OCI-LY7 (cell line): ENCODE measurements at regions not wholly inside any gene's neighbourhood (a gene's known extent, or its start where the extent isn't known, plus 50 kb on each side); places are given as distances from the start of the nearest gene placed in this dataset.
A peak's percentile ranks its signal among the peaks of the same experiment; 100 is the strongest.

Source experiments
- BruUV-seq: library from RNA; stranded (reverse); fragments of 400-500 nt; replicated peaks from 2 replicates; lab custom pipeline; 2021; lab: Mats Ljungman, UMichigan
- CTCF ChIA-PET: fragments of 300-600 bp; sonication (Branson Sonifier 250); formaldehyde crosslinking; loops from one replicate; lab custom pipeline; 2022; ENCODE audit warnings: antibody characterized with exemption; ENCODE audit not compliant: unreplicated experiment; lab: Charles Lee
- POLR2A ChIA-PET: fragments of 300-600 bp; sonication (Branson Sonifier 250); formaldehyde crosslinking; loops from one replicate; lab custom pipeline; 2022; ENCODE audit warnings: antibody characterized with exemption; lab: Charles Lee
- DNase-seq: peaks from one replicate; pipeline ENCODE4 v3.0.0-alpha.2; 2015; ENCODE audit warnings: low spot score
- H2AFZ ChIP-seq: fragments of 200-600 bp; sonication (generic), shearing (Covaris generic); 2 replicates; pipeline ENCODE4 v1.6.1; 2014; ENCODE audit warnings: mild to moderate bottlenecking, antibody characterized with exemption, low read length, moderate library complexity
- H3K27ac ChIP-seq: fragments of 200-600 bp; sonication (generic); 2 replicates; pipeline ENCODE4 v1.5.1; 2014; ENCODE audit warnings: mixed run types, low read depth, mild to moderate bottlenecking, moderate library complexity, low read length, inconsistent platforms; ENCODE audit not compliant: poor library complexity, severe bottlenecking
- H3K36me3 ChIP-seq: fragments of 200-600 bp; sonication (generic); 2 replicates; pipeline ENCODE4 v1.6.1; 2014; ENCODE audit warnings: mild to moderate bottlenecking, antibody characterized with exemption, low read length, moderate library complexity, mixed read lengths; ENCODE audit not compliant: insufficient read depth
- H3K4me1 ChIP-seq: fragments of 200-600 bp; sonication (generic); 2 replicates; pipeline ENCODE4 v1.5.1; 2014; ENCODE audit warnings: mild to moderate bottlenecking, low read length; ENCODE audit not compliant: insufficient read depth, poor library complexity, severe bottlenecking
- H3K4me2 ChIP-seq: fragments of 200-600 bp; sonication (generic); 2 replicates; pipeline ENCODE4 v1.6.1; 2014; ENCODE audit warnings: mild to moderate bottlenecking, low read length
- H3K4me3 ChIP-seq: fragments of 200-600 bp; sonication (generic); 2 replicates; pipeline ENCODE4 v1.5.1; 2014; ENCODE audit warnings: mild to moderate bottlenecking, low read depth, low read length; ENCODE audit not compliant: poor library complexity, severe bottlenecking
- H3K79me2 ChIP-seq: fragments of 200-600 bp; sonication (generic); 2 replicates; pipeline ENCODE4 v1.6.1; 2016; ENCODE audit warnings: low read depth, mild to moderate bottlenecking, low read length, moderate library complexity, mixed read lengths; ENCODE audit not compliant: insufficient read depth
- H3K9me2 ChIP-seq: fragments of 200-600 bp; sonication (generic); 2 replicates; pipeline ENCODE4 v1.6.1; 2016; ENCODE audit warnings: mild to moderate bottlenecking, low read length, mixed read lengths; ENCODE audit not compliant: insufficient read depth
- H3K9me3 ChIP-seq: fragments of 200-600 bp; sonication (generic); 2 replicates; pipeline ENCODE4 v1.6.1; 2014; ENCODE audit warnings: mild to moderate bottlenecking, mixed run types, low read length, mixed read lengths
- H4K20me1 ChIP-seq: fragments of 200-600 bp; sonication (generic); 2 replicates; pipeline ENCODE4 v1.6.1; 2014; ENCODE audit warnings: mild to moderate bottlenecking, antibody characterized with exemption, low read length, moderate library complexity, mixed read lengths; ENCODE audit not compliant: insufficient read depth
- EZH2phosphoT487 ChIP-seq: fragments of 200-600 bp; sonication (generic); IDR thresholded peaks from 2 replicates; pipeline ENCODE4 v1.6.1; 2018; ENCODE audit warnings: low read depth, borderline replicate concordance, mild to moderate bottlenecking, mixed run types, antibody characterized with exemption, low read length, moderate library complexity, mixed read lengths
- intact Hi-C: fragments of 100-400 bp; cut with micrococcal nuclease; formaldehyde crosslinking; loops from one replicate; pipeline ENCODE4 v1.10.0; 2022; ENCODE audit not compliant: unreplicated experiment
- TF ChIP-seq, protein P1 (sequence below): fragments of 200-600 bp; sonication (generic); conservative IDR thresholded peaks from 2 replicates; pipeline ENCODE4 v1.5.1; 2014; ENCODE audit warnings: mild to moderate bottlenecking, antibody characterized with exemption, low read length, moderate library complexity, mixed read lengths

GRCh38 chr10:62543571-62544355 lies 169.6 kb downstream of the ZNF365 start:
- Histone ChIP-seq H3K4me1 (peaks cover 13% of the 10 kb centered on the region), H4K20me1 (no peaks in the 10 kb centered on the region), H3K4me2 (no peak overlapping the region), H2AFZ (no peak overlapping the region), H3K79me2 (no peaks in the 10 kb centered on the region), H3K9me3 (no peaks in the 10 kb centered on the region), H3K4me3 (no peak overlapping the region), H3K9me2 (no peaks in the 10 kb centered on the region), H3K36me3 (no peaks in the 10 kb centered on the region; the same call in 1 of the 2 replicates), H3K27ac (no peak overlapping the region)
- no peak for TF ChIP-seq EZH2phosphoT487
- TF ChIP-seq, protein P1, sequence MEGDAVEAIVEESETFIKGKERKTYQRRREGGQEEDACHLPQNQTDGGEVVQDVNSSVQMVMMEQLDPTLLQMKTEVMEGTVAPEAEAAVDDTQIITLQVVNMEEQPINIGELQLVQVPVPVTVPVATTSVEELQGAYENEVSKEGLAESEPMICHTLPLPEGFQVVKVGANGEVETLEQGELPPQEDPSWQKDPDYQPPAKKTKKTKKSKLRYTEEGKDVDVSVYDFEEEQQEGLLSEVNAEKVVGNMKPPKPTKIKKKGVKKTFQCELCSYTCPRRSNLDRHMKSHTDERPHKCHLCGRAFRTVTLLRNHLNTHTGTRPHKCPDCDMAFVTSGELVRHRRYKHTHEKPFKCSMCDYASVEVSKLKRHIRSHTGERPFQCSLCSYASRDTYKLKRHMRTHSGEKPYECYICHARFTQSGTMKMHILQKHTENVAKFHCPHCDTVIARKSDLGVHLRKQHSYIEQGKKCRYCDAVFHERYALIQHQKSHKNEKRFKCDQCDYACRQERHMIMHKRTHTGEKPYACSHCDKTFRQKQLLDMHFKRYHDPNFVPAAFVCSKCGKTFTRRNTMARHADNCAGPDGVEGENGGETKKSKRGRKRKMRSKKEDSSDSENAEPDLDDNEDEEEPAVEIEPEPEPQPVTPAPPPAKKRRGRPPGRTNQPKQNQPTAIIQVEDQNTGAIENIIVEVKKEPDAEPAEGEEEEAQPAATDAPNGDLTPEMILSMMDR: no peak
- intact Hi-C loops: no loop called here
- BruUV-seq: no TSS peak
- POLR2A ChIA-PET: interaction anchor here (0.5 to 1.9 kb wide), 3 partner anchors 10 to 16 kb away, joined by 3 to 7 read pairs (median 4); no protein-coding TSS in a partner anchor
- CTCF ChIA-PET: no interaction called here
- no peak for DNase-seq

DNA sequence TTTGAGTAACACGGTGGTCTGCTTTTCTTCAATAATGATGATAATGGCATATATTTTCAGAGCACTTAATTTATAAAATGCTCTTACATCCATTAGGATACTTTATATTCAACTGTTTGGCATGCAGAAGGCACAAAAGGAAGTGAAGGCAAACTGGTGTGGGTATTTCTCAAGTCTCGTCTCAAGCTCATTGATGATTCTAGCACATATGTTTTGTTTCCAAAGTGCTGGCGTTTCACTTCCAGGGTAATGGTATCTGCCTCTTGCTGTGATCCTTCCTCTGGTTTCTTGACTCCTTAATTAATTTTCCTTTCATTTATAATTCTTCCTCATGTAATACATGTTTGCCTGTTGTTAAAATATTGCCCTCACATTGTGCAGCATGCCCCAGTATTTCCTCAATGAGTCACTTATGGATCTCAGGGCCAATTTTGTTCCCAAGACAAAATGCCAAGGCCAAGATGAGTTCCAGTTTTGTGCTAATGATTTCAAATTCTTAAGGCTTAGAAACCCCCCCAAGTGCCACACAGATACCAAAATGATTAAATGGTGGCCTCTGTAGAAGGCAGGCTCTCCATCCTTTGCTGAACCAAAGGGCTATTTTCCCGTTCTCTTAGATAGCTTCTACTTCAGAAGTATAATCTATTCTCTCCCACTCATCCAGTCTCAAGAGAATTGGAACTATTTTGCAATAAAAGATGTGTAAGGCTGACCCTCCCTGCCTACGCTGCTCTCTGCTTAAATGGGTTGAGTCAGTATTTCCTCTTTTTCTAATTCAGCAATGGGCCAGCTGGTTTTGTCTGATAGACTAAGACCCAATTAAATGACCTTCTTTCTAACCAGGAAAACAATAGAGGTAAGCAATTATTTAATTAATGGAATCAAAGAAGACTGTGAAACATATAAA lies 171.2 kb downstream of the ZNF365 start:
- H3K4me2 ChIP-seq: no peak overlapping the region
- BruUV-seq: no TSS peak
- no peak overlapping the region for H3K4me3 ChIP-seq
- intact Hi-C loops: no loop called here
- no peak for DNase-seq
- POLR2A ChIA-PET: interaction anchor here (1.4 to 1.7 kb wide), 2 partner anchors 12 to 24 kb away, joined by 3 to 5 read pairs; no protein-coding TSS in a partner anchor
- CTCF ChIA-PET: no interaction called here
- 0 out of 2 replicates have a peak overlapping the region, but pooled peaks have one; percentile 4 for H2AFZ ChIP-seq
- H3K27ac ChIP-seq: no peak overlapping the region
- H3K79me2 ChIP-seq: no peaks in the 10 kb centered on the region
- no peaks in the 10 kb centered on the region for H4K20me1 ChIP-seq
- H3K9me2 ChIP-seq: no peaks in the 10 kb centered on the region
- H3K9me3 ChIP-seq: no peaks in the 10 kb centered on the region
- TF ChIP-seq, protein P1: no peak
- no peak for TF ChIP-seq EZH2phosphoT487
- peaks cover 5% of the 10 kb centered on the region for H3K4me1 ChIP-seq
- H3K36me3 ChIP-seq: no peaks in the 10 kb centered on the region; the same call in 1 of the 2 replicates
